C4-2B (cell line): ENCODE measurements at regions not wholly inside any gene's neighbourhood (a gene's known extent, or its start where the extent isn't known, plus 50 kb on each side); places are given as distances from the start of the nearest gene placed in this dataset.

Source experiments
- CTCF ChIP-seq: fragments of 450-650 bp; conservative IDR thresholded peaks from 2 replicates; pipeline ENCODE4 v1.5.1; 2017; ENCODE audit warnings: mild to moderate bottlenecking
- ZFX ChIP-seq: fragments of 450-650 bp; IDR thresholded peaks from 2 replicates; pipeline ENCODE4 v1.6.1; 2017

- no peak for TF ChIP-seq CTCF
- TF ChIP-seq ZFX, result no peak
Measured at GRCh38 chr3:76047368-76047767, 262.0 kb upstream of the ZNF717 start.
